RWPE1 (cell line): ENCODE measurements at regions not wholly inside any gene's neighbourhood (a gene's known extent, or its start where the extent isn't known, plus 50 kb on each side); places are given as distances from the start of the nearest gene placed in this dataset.
A peak's percentile ranks its signal among the peaks of the same experiment; 100 is the strongest.
"Not testable (repeated sequence)": the region's sequence is repeated elsewhere in the genome, so short reads cannot be mapped to it uniquely, and the experiment has no call there.

Experiments used
- CTCF ChIA-PET: fragments of 350-600 bp; sonication (Branson Sonifier 250); formaldehyde crosslinking; extraction: SDS; loops from one replicate; lab custom pipeline; 2021; lab: Yijun Ruan, JAX
- POLR2A ChIA-PET: fragments of 400-600 bp; formaldehyde crosslinking; extraction: SDS; loops from one replicate; lab custom pipeline; 2020; ENCODE audit warnings: antibody characterized with exemption; ENCODE audit not compliant: low non-redundant PET; lab: Yijun Ruan, JAX
- DNase-seq: peaks from one replicate; pipeline ENCODE4 v3.0.0; 2012; ENCODE audit warnings: low spot score
- H3K27ac ChIP-seq: fragments of 450-650 bp; 2 replicates; pipeline ENCODE4 v1.5.1; 2017
- TF ChIP-seq, protein P1 (sequence below): fragments of 450-650 bp; conservative IDR thresholded peaks from 2 replicates; pipeline ENCODE4 v1.5.1; 2017; ENCODE audit warnings: low read depth, mild to moderate bottlenecking

- no peak for DNase-seq
- POLR2A ChIA-PET = no interaction called here
- H3K27ac ChIP-seq = no peak overlapping the region
- TF ChIP-seq, protein P1, sequence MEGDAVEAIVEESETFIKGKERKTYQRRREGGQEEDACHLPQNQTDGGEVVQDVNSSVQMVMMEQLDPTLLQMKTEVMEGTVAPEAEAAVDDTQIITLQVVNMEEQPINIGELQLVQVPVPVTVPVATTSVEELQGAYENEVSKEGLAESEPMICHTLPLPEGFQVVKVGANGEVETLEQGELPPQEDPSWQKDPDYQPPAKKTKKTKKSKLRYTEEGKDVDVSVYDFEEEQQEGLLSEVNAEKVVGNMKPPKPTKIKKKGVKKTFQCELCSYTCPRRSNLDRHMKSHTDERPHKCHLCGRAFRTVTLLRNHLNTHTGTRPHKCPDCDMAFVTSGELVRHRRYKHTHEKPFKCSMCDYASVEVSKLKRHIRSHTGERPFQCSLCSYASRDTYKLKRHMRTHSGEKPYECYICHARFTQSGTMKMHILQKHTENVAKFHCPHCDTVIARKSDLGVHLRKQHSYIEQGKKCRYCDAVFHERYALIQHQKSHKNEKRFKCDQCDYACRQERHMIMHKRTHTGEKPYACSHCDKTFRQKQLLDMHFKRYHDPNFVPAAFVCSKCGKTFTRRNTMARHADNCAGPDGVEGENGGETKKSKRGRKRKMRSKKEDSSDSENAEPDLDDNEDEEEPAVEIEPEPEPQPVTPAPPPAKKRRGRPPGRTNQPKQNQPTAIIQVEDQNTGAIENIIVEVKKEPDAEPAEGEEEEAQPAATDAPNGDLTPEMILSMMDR = no peak
- CTCF ChIA-PET = no interaction called here
These were observed 96.7 kb upstream of the NEGR1 start for GRCh38 chr1:72379072-72379471.

GRCh38 chr1:72375226-72375625 is 92.9 kb upstream of the NEGR1 start:
- TF ChIP-seq, protein P1 = no peak
- POLR2A ChIA-PET = no interaction called here
- CTCF ChIA-PET = no interaction called here
- no peak overlapping the region for H3K27ac ChIP-seq
- DNase-seq = no peak

GRCh38 chr1:72371259-72372035 is 89.1 kb upstream of the NEGR1 start:
- no peak overlapping the region for H3K27ac ChIP-seq
- DNase-seq = peak; percentile 34
- ChIA-PET CTCF (no interaction called here), POLR2A (no interaction called here)
- TF ChIP-seq, protein P1 = no peak

DNA sequence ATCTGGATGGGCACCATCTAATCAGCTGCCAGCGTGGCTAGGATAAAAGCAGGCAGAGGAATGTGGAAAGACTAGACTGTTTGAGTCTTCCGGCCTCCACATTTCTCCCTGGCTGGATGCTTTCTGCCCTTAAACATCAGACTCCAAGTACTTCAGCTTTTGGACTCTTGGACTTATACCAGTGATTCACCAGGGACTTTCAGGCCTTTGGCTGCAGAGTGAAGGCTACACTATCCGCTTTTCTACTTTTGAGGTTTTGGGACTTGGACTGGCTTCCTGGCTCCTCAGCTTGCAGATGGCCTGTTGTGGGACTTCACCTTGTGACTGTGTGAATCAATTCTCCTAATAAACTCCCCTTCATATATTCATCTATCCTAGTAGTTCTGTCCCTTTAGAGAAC is 88.5 kb upstream of the NEGR1 start:
- DNase-seq, POLR2A ChIA-PET: not testable (repeated sequence)
- CTCF ChIA-PET = interaction anchor here (0.5 kb wide), 1 partner anchor 99 kb away, joined by 4 read pairs; no protein-coding TSS in a partner anchor

DNA sequence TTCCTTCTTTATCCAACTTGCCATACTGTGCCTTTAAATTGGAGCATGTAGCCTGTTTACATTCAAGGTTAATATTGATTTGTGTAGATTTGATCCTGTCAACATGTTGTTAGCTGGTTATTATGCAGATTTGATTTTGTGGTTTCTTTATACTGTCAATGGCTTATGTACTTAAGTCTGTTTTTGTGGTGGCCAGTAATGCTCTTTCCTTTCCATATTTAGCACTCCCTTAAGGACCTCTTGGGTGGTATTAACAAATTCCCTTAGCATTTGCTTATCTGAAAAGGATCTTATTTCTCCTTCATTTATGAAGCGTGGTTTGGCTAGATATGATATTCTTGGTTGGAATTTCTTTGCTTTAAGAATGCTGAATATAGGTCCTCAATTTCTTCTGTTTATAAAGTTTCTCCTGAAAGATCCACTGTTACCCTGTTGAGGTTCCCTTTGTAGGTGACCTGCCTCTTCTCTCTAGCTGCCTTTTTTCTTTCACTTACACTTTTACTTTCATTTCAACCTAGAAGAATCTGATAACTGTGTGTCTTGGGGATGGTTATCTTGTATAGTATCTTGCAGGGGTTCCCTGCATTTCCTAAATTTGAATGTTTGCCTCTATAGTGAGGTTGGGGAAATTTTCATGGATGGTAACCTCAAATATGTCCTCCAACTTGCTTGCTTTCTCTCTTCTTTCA is 86.9 kb upstream of the NEGR1 start:
- CTCF ChIA-PET = no interaction called here
- POLR2A ChIA-PET = no interaction called here
- no peak for DNase-seq
- no peak overlapping the region for H3K27ac ChIP-seq
- TF ChIP-seq, protein P1 = no peak

More for the DNA sequence above, 88.5 kb upstream of the NEGR1 start:
- H3K27ac ChIP-seq = not testable (repeated sequence)

- TF ChIP-seq, protein P1 = no peak
- no peak overlapping the region for H3K27ac ChIP-seq
- CTCF ChIA-PET = interaction anchor here (0.6 kb wide), 1 partner anchor 571 kb away, joined by 4 read pairs; no protein-coding TSS in a partner anchor
- POLR2A ChIA-PET = no interaction called here
- DNase-seq = peak; percentile 46
These were observed 84.1 kb upstream of the NEGR1 start for GRCh38 chr1:72366466-72366865.

GRCh38 chr1:72365693-72366092 is 83.4 kb upstream of the NEGR1 start:
- ChIA-PET CTCF (no interaction called here), POLR2A (no interaction called here)
- H3K27ac ChIP-seq = no peak overlapping the region
- TF ChIP-seq, protein P1 = no peak
- DNase-seq = no peak
